ENCODE measurements at regions not wholly inside any gene's neighbourhood (a gene's known extent, or its start where the extent isn't known, plus 50 kb on each side); places are given as distances from the start of the nearest gene placed in this dataset.

DNA sequence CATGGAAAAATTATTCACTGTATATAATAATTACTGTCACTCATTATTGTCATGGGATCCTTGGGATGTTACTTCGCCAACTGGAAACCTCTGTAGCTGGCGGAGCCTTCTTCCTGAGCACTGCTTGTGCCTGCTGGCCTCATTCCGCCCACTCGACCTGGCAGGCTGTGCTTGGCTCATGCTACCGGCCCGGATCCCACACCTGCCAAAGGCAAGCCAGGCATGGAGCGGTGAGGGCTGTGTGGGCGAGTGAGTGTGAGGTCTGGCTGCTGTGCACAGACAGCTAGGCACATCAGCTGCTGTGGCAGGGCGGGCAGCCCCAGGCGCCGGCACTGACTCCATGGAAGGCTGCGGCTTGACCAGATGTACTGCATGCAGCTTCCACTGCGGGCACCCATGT lies 78.4 kb downstream of the DISP1 start:
- TF ChIP-seq, protein P1, sequence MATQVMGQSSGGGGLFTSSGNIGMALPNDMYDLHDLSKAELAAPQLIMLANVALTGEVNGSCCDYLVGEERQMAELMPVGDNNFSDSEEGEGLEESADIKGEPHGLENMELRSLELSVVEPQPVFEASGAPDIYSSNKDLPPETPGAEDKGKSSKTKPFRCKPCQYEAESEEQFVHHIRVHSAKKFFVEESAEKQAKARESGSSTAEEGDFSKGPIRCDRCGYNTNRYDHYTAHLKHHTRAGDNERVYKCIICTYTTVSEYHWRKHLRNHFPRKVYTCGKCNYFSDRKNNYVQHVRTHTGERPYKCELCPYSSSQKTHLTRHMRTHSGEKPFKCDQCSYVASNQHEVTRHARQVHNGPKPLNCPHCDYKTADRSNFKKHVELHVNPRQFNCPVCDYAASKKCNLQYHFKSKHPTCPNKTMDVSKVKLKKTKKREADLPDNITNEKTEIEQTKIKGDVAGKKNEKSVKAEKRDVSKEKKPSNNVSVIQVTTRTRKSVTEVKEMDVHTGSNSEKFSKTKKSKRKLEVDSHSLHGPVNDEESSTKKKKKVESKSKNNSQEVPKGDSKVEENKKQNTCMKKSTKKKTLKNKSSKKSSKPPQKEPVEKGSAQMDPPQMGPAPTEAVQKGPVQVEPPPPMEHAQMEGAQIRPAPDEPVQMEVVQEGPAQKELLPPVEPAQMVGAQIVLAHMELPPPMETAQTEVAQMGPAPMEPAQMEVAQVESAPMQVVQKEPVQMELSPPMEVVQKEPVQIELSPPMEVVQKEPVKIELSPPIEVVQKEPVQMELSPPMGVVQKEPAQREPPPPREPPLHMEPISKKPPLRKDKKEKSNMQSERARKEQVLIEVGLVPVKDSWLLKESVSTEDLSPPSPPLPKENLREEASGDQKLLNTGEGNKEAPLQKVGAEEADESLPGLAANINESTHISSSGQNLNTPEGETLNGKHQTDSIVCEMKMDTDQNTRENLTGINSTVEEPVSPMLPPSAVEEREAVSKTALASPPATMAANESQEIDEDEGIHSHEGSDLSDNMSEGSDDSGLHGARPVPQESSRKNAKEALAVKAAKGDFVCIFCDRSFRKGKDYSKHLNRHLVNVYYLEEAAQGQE (IDR thresholded peaks at IDR 0.05) = no peak
- TF ChIP-seq, protein P2, sequence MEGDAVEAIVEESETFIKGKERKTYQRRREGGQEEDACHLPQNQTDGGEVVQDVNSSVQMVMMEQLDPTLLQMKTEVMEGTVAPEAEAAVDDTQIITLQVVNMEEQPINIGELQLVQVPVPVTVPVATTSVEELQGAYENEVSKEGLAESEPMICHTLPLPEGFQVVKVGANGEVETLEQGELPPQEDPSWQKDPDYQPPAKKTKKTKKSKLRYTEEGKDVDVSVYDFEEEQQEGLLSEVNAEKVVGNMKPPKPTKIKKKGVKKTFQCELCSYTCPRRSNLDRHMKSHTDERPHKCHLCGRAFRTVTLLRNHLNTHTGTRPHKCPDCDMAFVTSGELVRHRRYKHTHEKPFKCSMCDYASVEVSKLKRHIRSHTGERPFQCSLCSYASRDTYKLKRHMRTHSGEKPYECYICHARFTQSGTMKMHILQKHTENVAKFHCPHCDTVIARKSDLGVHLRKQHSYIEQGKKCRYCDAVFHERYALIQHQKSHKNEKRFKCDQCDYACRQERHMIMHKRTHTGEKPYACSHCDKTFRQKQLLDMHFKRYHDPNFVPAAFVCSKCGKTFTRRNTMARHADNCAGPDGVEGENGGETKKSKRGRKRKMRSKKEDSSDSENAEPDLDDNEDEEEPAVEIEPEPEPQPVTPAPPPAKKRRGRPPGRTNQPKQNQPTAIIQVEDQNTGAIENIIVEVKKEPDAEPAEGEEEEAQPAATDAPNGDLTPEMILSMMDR (IDR thresholded peaks at IDR 0.05) = no peak
- no peak for TF ChIP-seq FOSL2 (IDR thresholded peaks at IDR 0.05)
- no peak for TF ChIP-seq FOSL2 (CRISPR knock-in tag; IDR thresholded peaks at IDR 0.05)
- TF ChIP-seq POLR2A (IDR thresholded peaks at IDR 0.05; ENCODE audit: low read length) = no peak
- TF ChIP-seq RFX5 (IDR thresholded peaks at IDR 0.05) = no peak
- TF ChIP-seq EP300 (IDR thresholded peaks at IDR 0.05) = no peak
- no peak for TF ChIP-seq POLR2AphosphoS2 (conservative IDR thresholded peaks at IDR 0.05; ENCODE audit: low read length)
- TF ChIP-seq CBX2 (IDR thresholded peaks at IDR 0.05; ENCODE audit: borderline replicate concordance, low read depth) = no peak
- TF ChIP-seq MAFK (IDR thresholded peaks at IDR 0.05; ENCODE audit: partially characterized antibody) = no peak
- TF ChIP-seq NR3C1 (IDR thresholded peaks at IDR 0.05) = no peak
- TF ChIP-seq, protein P3, sequence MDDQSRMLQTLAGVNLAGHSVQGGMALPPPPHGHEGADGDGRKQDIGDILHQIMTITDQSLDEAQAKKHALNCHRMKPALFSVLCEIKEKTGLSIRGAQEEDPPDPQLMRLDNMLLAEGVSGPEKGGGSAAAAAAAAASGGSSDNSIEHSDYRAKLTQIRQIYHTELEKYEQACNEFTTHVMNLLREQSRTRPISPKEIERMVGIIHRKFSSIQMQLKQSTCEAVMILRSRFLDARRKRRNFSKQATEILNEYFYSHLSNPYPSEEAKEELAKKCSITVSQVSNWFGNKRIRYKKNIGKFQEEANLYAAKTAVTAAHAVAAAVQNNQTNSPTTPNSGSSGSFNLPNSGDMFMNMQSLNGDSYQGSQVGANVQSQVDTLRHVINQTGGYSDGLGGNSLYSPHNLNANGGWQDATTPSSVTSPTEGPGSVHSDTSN (IDR thresholded peaks at IDR 0.05) = no peak
